ENCODE measurements at regions not wholly inside any gene's neighbourhood (a gene's known extent, or its start where the extent isn't known, plus 50 kb on each side); places are given as distances from the start of the nearest gene placed in this dataset.

- no peak for DNase-seq
Measured at GRCh38 chr3:115476472-115476871, 146.8 kb upstream of the GAP43 start.

DNA sequence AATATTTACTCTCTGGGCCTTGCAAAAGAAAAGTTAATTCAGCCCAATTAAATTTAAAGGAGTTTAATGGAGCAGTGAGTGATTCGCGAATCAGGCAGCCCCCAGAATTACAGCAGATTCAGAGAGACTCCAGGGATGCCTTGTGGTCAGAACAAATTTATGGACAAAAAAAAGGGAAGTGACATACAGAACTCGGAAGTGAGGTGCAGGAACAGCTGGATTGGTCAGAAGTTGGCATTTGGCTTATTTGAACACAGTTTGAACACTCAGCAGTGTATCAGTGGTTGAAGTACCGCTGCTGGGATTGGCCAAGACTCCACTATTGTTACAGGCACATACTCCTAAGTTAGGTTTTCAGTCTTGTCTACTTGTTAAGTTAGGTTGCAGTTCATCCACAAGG, 145.0 kb upstream of the GAP43 start:
- DNase-seq, result no peak

DNA sequence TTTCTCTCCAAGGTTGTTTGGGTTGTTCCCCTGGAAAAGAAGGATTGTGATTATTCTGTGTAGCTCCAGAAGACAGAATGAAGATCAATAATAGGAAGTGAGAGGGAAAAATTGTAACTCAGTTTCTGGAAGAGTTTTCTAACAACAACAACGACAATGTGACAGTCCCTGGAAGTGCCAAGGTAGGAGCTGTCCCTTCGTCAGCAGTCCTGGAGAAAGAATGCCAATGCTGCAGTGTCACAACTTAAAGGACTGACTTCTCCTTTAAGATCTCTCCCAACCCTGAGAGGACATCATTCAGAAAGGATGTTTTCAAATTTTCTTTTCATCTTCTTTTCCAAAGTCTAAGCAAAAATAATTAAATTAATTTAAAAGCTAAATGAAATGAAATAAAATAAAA, 136.4 kb upstream of the GAP43 start:
- no peak for DNase-seq

DNA sequence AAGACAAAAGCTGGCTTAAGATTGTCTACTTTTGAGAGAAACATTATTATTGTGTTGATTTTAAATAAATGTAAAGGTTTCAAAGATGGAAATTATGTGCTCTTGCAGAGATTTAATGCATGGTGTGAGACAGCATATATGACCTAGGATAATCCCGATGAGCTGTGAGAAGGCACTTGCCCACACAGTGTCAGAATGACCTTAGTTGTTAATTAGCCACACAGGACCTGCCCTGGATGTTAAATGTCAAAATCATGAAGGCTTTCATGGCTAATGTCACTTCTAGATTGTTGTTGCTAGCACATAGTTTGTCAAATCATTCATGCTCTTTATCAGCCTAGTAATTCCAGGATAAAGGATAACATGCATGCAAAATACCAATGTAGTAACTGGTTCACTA, 135.3 kb upstream of the GAP43 start:
- no peak for DNase-seq

DNA sequence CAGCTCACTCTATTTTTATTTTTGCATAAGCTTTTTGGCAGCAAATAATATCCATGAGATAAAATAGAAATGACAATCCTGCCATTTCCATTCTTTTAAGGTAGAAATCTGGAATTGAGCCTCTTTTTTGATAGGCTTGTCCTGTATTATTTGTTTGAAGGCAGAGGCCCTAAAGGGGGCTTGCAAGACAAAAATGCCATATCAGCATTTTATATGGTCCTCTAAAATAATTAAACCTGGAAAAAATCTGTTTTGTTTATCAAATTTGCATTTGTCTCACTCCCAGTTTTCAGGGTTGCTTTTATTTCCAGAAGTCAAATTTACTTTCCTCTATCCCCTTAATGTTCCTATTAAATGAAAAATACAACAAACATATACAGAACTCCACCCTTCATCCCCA, 134.9 kb upstream of the GAP43 start:
- DNase-seq, result no peak

DNA sequence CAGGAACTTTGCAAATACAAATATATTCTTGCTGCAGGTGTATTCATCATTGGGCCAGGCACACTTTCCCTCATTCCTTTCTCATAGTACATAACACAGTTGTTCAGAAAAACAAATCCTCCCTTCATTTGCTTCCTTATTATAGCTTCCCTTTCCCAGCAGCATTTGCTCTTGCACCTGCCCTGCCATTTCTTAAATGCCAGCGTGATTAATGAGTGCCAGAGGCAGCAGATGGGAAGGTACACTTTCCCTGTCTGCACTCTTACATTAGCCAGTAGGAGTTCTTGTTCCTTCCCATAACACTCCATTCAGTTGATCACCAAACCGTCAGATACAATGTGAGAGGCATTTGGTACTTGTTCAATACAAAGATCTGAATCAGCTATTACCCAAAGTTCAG, 128.5 kb upstream of the GAP43 start:
- no peak for DNase-seq

GRCh38 chr3:115498421-115498820, 124.9 kb upstream of the GAP43 start:
- DNase-seq, result no peak

DNA sequence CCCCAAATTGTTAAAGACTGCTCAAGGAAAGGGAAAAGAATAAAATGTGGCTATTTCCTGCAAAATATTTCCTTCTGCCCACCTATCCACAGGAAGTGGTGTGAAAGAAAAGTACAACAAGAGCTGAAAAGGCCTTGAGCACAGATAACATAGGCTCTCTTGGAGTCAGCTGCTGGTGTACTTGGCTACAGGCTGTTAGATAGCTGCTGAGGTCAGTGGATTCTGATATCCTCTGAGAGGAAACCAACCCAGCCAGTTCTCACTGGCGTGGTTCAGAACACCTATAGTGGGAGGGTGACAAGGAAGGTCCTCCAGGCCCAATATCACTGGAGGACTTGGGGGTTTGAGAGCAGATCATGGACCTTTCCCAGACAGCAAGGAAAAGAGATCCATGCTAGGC, 124.4 kb upstream of the GAP43 start:
- DNase-seq, result no peak

GRCh38 chr3:115499666-115500065, 123.6 kb upstream of the GAP43 start:
- no peak for DNase-seq

DNA sequence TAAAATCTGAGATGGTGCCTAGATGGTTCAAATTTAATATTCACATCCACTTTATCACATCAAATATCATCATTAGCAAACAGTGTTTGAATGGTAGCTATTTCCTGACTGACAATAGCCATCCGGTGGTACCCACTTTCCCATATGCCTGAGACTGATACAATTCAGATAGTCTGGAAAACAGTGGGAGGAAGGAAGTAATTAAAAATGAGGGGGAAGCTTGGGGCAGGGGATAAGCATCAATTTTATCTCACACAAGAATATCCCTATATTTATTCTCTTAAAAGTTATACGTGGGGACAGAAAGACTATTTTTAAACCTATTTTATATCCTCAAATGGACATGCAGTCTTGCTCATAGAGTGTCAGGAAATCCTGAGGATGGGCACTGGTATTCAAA, 122.5 kb upstream of the GAP43 start:
- DNase-seq, result no peak

- DNase-seq, result no peak
Measured at GRCh38 chr3:115502128-115502527, 121.2 kb upstream of the GAP43 start.

DNA sequence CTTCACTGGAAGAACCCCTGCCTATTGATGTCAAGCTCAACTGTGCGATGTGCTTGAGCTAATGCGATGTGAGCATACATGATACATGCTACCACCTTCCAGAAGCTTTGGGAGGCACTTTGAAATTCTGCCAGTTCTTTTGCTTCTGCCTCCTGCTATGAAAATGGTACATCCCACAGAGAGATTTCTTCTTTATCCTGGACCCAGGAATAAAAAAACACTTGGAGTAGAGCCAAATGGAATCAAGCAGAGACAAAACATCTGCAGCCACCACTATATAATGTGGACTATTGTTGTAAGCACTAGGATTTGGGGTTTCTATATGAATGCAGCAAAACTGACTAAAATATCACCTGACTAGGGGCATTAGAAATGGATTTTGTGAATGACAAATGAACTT, 119.9 kb upstream of the GAP43 start:
- no peak for DNase-seq

- DNase-seq, result no peak
Measured at GRCh38 chr3:115508562-115508961, 114.7 kb upstream of the GAP43 start.

GRCh38 chr3:115512565-115513415, 110.5 kb upstream of the GAP43 start:
- peak; percentile 9 to 12 for DNase-seq

DNA sequence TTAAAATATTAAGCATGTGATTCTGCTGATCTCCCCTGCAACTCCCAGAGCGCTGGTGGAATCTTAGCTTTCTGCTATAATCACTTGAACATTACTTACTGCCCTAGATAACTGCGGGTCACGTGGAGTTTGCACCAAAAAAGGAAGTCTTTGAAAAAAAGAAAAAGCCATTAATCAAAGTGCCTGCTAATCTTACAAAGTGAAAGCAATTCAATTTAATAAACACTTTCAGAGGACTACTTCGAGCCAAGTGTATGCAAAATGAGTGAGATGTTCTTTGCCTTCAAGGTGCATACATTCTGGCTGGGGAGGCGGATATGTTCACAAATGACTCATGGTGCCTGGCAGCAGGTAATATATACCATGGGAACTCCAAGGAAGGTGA, 109.9 kb upstream of the GAP43 start:
- no peak for DNase-seq

- DNase-seq, result no peak
Measured at GRCh38 chr3:115517457-115518050, 105.8 kb upstream of the GAP43 start.

DNA sequence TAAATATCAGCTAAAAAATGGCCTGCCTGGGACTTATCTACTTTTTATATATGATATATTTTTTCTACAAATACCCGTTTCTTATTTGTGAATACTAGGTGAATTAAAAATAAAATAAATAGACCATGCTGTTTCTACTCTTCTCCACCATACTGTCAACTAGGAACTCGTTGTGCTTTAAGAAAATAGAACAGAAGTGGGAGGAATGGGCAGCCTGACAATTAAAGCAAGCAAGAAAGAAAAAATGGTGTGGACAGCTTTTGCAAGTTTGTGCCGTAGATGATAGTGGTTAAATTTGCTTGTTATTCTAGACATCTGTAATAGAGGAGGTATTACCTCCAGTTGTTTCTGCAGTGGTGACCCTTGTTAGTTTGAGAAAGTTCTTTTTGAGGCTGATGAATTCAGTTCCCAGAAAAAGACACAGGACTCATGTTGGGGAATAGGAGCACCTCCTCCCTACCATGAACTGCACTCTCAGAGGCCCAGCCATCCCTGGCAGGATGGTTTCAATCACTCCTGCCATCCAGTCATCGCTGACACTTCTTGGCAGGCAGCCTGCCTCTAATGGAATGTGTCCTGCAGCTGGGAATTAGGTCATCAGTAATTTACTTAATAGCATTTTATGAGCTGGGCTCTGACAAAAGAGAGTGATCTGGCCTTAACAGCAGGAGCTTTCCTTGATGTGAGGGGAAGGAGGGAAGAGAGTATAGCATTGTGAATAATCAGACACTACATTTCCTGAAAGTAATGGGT, 105.0 kb upstream of the GAP43 start:
- no peak for DNase-seq

DNA sequence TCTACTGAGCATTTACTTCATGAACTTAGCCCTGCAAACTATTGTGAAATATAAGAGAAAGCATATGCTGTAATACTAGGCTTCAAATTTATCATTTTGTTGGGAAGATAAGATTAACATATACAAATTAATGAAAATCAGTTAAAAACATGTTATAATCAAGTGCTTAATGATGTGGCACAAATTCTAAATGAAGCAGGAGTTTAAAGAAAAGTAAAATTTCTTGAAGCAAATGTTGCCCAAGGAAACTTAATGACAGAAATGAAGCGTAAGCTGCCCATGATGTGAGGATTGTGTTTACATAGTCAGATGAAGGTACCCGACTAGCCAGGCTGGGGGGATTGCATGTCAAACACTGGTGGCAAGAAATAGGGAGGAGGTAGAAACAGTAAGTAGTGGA, 103.1 kb upstream of the GAP43 start:
- DNase-seq, result no peak

GRCh38 chr3:115520651-115521245, 102.6 kb upstream of the GAP43 start:
- DNase-seq, result no peak

GRCh38 chr3:115523458-115523857, 99.9 kb upstream of the GAP43 start:
- no peak for DNase-seq

DNA sequence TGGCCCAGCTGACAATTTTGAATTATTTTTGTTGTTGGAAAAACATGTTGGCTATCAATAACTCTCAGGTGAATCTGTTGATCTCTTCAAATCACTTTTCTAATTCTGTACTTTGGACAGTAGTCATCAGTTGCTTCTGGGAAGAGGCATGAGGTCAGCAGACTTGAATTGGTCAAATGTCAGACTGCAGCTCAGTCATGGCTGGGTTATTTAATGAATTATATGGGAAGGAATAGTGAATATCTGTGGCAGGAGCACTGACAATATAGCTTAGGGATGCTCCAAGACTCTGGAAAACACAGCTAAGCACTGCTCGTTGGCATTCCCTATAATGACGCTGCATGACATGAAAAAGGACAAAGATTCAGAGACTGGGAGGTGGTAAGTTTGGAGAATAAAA, 98.8 kb upstream of the GAP43 start:
- no peak for DNase-seq

DNA sequence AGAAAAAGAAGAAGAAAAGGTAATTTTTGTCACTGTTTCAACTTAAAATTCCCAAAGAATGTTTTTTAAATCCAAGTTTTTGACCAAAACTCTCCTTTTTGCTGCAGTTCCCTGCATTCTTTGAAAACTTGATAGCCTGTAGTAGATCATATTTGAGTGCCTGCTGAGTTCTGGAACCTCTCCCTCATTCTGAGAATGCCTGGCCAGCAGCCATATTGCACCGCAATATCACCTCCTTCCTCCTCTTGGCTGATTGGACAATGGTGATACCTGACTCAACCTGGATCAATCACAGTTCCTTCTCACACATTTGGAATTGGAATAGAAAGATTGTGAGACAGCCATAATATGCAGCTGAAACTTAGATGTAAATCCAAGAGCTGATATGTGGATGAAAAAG, 97.6 kb upstream of the GAP43 start:
- DNase-seq, result no peak

DNA sequence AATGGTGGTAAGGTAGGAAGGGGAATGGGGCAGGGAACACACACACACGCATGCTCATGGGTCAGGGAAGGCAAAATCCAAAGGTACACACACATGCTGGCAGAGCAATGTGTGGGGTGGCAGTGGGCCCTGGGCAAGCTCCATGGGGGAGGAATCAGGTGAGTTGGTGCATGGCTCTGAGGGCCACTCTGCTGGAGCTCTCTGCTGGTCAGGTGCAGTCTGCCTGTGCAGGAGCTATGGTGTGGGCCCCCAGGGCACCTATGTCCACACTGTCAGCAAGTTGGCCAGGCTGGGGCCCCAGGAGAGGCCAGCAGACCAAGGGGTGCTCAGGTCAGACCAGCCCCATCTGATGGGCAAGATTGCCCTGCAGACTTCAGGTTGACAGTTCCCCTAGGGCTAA, 90.1 kb upstream of the GAP43 start:
- no peak for DNase-seq

DNA sequence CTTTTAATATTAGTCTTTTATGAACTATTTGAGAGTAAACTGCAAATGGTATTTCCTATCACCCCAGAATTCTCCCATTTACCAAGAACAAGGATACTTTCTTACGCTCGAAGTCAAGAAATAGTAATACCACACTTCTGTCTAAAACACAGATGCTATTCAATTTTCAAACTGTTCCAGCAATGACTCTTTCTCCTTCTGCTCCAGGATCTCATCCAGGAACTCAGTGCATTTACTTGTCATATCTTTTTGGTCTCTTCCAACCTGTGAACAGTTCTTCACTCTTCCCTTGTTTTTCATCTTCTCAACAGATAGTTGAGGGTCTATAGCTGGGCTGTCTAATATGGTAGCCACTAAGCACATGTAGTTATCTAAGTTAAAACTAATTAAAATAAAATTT, 87.1 kb upstream of the GAP43 start:
- DNase-seq, result no peak

Data from activated CD4-positive, alpha-beta T cell treated with anti-CD3 and anti-CD28 coated beads for 4 hours (primary cell).